ENCODE measurements at regions not wholly inside any gene's neighbourhood (a gene's known extent, or its start where the extent isn't known, plus 50 kb on each side); places are given as distances from the start of the nearest gene placed in this dataset.

DNA sequence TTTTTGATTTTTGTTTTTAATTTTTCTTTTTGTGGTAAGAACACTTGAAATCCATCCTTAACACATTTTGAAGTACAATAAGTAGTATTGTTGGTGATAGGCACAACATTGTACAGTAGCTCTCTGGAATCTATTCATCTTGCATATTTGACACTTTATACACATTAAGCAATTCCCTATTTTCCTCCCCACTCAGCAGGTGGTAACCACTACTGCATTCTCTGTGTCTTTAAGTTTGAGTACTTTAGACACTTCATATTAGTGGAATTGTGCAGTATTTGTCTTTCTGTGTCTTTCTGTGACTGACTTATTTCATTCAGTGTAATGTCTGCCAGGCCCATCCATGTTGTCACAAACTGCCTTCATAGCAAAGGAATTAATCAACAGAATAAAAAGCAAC is 471.7 kb upstream of the CDH20 start:
- TF ChIP-seq CTCF (conservative IDR thresholded peaks at IDR 0.05; ENCODE audit: low read length): no peak
- no peak for TF ChIP-seq EZH2phosphoT487 (IDR thresholded peaks at IDR 0.05; ENCODE audit: borderline replicate concordance, low read depth, low read length)

All from OCI-LY7 (cell line).